ENCODE measurements at regions not wholly inside any gene's neighbourhood (a gene's known extent, or its start where the extent isn't known, plus 50 kb on each side); places are given as distances from the start of the nearest gene placed in this dataset.

DNA sequence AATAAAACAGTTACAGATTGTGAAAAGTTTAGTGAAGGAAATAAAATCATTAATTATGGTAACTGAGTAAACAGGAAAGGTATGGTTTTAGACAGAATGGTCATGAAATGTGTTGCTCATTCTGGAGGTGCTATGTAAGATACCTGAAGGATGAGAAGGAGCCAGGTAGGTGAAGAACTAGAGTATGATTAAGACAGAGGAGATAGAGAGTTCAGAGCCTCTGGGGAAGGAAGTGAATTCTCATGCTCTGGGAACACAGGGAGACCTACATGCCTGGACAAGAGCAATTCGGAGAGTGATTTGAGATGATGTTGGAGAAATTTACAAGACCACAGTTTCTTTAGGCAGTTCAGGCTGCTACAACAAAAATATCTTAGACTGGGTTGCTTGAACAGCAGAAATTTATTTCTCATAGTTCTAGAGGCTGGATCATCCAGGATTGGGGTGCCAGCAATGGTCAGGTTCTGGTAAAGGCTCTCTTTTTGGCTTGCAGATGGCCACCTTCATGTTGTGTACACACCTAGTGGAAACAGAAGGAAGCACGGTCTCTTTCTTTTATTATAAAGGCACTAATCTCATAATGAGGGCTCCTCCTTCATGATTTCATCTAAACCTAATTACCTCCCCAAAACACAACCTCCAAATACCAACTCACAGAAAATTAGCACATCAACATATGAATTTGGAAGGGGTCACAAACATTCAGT lies 1416.1 kb downstream of the PCDH7 start:
- DNase-seq (ENCODE audit: low spot score) = no peak

DNA sequence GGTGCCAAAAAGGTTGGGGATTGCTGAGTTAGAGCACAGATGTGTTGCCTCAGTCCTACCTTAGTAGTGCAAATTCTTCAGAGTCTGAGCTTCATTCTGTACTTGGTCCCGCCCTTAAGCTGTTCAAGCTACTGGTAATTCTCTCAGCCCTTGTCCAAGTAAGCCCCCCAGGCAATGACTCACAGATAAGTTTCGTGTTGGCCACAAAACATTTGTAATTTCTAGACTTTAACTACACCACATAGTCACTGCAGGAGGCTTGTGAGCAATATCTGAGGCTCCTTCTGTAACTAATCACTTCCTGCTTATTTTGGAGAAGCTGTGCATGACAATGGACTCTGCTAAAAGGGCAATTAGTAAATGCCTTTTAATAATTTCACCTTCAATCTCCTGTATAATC lies 1420.5 kb downstream of the PCDH7 start:
- no peak for DNase-seq (ENCODE audit: low spot score)

- DNase-seq (ENCODE audit: low spot score) = no peak
Measured at GRCh38 chr4:32142075-32142474, 1421.9 kb downstream of the PCDH7 start.

DNA sequence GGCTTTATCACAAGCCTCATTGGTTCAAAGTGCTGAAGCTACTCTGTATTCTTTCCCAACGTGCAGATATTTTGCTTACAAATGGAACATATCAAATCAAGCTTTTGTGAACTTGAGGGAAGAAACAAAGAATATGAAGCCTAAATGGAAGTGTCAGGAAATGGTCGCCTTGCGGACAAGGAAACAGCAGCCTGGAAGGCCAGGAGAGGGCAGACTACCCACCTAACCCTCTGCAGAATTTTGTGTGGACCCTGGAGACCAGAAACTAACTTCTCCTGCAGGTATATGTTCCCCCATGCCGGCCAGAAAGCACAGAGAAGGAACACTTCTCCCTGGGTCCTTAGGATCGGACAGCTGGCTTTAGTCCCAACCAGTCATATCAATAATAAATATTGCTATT lies 1425.8 kb downstream of the PCDH7 start:
- DNase-seq (ENCODE audit: low spot score) = no peak

DNA sequence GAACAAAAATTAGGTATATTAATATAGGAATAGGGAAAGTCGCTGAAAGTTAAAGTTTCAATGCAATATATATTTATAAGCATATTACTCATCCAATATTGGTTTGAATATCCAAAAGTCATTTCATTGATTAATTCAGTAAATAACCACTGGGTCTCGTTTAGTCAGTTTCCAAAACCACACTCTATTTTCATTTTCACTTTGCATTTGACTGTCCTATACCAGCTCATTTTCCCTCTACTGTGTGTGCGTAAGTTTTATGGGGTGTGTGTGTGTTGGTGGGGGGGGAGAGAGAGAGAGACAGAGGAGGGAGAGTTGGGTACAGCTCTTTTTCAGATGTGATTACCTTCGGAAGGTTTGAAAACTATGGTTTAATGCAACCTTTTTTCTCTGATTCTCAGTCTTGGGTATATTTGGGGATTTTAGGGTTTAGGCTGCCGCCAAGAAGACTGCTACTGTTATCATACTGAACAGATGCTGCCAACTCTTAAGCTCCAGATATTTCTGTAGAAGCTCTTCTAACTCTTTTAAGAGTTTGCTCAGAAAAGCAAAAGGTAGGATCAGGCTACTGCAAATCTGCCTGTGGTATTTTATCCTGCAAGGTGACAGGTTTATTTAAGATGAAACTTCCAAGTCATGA lies 1427.4 kb downstream of the PCDH7 start:
- DNase-seq (ENCODE audit: low spot score) = no peak

- no peak for DNase-seq (ENCODE audit: low spot score)
Measured at GRCh38 chr4:32148111-32148666, 1428.0 kb downstream of the PCDH7 start.

DNA sequence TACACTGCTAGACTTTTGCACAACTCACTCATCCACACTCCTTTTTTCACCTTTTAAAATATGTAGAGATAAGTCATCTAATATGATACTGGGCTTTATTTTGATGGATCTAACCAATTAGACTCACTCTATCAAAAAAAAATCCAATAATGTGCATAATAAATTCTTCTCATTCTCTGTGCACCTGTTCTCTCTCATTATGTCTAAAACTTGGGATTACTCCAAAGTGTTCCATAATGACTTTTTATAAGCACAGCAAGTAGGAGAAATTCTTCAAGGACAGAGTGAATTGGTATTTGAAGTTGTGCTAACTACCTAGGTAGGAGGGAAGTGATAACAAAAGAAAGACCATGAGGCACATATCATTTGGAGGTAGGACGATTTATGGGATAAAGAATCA lies 1438.8 kb downstream of the PCDH7 start:
- DNase-seq (ENCODE audit: low spot score) = no peak

DNA sequence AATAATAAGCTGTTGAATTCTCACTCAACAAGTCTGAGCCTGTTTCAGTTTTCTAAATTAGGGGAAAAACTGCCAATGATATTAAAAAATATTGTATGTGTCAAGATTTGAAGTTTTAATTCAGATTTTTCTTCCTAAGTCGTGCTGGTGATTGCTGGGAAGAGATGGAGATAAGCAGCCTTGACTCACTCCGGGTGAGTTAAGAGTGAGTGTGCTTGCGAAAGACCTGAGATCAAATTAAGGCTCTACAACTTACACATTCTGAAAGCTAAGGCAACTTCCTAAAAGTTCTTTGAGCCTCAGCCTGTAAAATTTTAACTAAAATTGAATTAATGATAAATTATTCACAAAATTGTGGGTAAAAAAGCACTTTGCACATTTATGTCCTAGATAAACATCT lies 1441.2 kb downstream of the PCDH7 start:
- no peak for DNase-seq (ENCODE audit: low spot score)

DNA sequence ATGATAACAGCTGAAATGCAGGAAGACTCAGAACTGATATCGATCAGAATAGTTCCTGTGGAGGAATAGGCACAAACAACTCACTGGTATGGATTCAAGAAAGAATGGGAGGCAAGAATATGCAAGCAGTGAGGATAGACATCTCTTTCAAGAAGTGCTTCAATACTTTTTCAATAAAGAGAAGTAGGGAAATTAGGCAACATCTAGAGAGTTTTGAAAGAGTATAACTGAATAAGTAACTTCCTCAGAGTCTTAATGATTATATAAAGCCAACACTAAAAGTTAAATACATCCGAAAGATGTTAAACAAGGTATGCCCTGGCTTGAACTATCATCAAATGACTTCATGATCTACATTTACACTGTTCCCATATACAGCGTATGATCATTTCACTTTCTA lies 1443.0 kb downstream of the PCDH7 start:
- DNase-seq (ENCODE audit: low spot score) = no peak

- DNase-seq (ENCODE audit: low spot score) = no peak
Measured at GRCh38 chr4:32169841-32170240, 1449.7 kb downstream of the PCDH7 start.

DNA sequence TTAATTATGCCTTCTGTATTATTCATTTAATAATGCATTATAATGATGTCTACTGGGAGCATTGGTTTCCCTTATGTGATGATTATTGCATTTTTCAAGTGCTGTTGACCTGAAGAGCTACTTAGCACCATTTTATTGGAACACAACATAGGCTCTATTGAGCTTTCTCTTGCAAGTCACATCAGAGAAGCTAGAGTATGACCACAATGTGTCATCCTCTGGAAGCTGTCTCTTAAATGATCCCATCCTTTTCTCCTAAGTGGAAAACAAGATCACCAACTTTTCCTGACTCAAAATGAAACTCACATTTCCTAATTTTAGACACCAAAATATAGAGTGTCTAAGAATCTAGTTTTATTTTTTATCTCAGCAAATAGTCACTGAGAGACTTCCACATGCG lies 1451.9 kb downstream of the PCDH7 start:
- DNase-seq (ENCODE audit: low spot score) = no peak

DNA sequence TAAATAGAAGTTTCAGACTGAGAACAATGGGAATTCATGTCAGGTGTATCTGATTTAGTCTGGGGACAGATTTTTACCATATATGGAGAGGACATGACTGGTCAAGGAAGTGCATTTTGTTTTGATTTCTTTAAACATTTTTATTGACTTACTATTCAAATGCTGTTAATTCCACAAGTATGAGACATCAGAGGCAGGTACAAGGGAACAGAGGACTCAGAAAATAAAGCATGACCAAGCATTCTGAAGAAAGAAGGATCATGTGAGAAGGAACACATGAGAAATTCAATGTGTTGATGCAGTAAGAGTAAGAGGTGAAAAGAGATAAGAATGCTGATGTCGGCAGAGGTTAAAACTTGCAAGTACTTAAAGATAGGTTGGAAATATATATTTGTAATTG lies 1452.6 kb downstream of the PCDH7 start:
- no peak for DNase-seq (ENCODE audit: low spot score)

DNA sequence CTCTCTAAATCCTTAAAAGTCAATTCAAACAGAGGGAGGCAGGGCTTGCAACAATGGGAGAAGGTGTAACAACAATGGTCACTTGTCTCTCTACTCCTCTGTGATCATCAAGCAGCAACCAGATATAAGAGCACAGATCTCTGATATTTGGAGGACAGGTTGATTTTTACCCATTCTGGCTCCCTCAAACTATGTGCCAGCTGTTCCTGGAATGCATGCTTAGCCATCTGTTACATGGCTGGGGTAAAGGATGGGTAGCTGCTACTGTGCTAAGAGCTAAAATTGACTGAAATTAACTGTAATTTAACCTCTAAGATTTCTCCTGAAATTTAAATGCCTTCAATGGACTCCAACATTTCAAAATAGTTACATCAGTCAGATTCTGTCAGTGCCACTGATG lies 1459.9 kb downstream of the PCDH7 start:
- DNase-seq (ENCODE audit: low spot score) = no peak

DNA sequence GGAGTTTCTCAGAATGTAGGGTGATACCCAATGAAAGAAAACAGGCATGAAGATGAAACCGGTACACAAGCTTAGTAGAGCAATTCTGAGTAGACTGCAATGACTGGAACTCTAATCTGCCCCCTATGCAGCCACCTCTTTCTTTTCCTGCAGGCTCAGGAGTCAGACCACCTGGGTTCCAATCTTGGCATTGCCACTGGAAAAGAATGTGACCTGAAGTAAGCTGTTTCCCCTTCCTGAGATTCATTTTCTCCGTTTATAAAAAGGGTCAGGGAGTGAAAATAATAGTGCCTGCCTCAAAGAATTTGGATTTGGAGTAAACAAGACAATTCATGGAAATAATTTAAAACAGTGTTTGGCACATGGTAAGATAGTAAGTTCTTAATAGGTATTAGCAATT lies 1464.0 kb downstream of the PCDH7 start:
- no peak for DNase-seq (ENCODE audit: low spot score)

DNA sequence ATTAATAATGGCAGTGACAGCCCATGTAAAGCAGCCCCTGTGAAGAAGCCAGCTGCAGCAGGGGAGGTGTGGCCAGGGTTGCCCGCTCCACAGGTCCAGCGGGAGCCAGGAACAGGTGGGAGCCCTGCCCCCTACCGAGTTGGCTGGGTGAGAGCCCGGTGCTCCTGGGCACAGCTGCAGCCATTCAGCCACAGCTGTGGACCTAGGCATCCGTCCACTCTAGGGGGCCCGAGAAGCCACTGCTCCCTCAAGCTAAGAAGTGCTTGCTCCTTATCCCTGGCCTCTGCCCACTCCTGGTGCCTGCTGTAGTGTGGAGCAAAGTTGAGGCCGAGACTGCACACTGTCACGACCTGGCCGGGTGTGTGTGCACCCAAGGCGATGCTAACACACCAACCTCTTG lies 1469.0 kb downstream of the PCDH7 start:
- DNase-seq (ENCODE audit: low spot score) = no peak

DNA sequence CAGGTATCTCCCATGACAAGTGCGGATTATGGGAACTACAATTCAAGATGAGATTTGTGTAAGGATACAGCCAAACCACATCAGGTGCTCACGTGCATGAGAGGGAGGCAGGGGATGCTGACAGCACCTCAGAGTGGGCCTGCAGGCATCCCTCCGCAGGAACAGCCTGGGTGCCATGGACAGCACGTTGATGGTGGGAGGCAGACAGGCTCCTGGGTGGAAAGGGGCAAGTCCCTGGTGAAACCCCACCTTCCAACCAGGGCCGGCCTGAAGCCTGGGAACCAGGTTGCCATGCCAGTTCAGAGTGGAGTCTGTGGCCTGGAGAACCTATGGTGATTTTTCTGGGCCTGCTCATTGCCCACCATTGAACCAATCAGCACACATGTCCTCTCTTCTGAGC lies 1469.6 kb downstream of the PCDH7 start:
- no peak for DNase-seq (ENCODE audit: low spot score)

DNA sequence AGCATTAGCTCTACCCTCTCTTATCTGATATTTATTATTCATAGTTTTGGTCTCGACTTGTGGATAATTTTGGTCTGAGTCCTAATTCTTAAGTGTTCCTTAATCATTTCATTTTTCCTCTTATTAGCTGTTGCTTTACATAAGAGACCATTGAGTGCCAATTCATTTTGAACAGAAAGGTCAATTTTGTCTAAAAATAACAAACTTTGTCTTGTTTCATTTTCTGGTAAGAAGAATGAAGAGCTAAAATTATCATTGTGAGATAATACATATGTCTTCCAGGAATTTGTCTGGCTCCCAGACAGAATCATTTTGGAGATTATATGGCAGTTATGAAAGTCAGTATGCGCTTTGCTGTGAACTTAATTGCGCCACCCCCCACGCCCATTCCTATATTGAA lies 1471.8 kb downstream of the PCDH7 start:
- DNase-seq (ENCODE audit: low spot score) = no peak

- no peak for DNase-seq (ENCODE audit: low spot score)
Measured at GRCh38 chr4:32192363-32192762, 1472.2 kb downstream of the PCDH7 start.

DNA sequence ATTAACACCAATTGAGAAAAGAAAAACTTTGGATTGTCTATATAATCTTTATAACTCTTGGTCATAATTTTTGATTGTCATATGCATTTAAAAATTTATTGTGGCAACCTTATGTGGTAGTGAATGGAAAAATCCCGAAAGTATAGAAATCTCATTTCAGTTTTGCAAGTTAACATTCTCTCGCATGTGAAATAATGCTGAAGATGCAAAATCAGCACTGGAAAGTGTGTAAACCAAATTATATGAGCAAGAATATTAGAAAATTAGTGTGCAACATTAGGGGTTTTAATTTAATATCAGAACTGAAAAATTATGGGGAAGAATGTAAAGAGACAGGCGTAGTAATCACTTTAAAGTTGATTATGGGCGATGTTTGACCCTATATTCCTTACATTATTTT lies 1472.8 kb downstream of the PCDH7 start:
- no peak for DNase-seq (ENCODE audit: low spot score)

DNA sequence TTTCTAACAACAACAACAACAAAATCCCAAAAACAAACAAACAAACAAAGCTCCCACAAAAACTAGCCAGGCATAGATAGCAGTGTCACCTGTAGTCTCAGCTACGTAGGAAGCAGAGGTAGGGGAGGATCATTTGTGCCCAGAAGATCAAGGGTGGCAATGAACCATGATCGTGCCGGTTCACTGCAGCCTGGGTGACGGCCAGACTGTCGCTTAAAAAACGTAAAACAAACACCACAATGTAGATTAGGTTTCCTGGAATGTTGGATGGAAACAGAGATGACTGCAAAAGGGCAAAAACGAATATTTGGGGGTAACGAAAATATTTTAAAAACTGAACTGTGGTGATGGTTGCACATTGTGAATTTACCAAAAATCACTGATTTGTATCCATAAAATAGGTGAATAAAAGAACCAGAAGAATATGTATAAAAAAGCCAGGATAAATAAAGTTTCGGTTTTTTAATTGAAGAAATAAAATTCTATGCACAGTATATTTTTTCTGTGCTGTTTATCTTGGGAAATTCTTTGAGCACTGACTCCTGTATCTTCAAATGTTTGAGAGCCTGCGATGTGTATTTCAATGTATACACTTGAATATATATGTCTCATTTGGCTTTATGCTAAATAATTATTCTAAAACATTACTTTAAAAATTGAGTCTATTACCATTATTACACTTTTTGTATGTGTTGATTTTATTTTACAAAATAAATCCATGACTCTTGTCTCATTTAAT lies 1477.0 kb downstream of the PCDH7 start:
- no peak for DNase-seq (ENCODE audit: low spot score)

DNA sequence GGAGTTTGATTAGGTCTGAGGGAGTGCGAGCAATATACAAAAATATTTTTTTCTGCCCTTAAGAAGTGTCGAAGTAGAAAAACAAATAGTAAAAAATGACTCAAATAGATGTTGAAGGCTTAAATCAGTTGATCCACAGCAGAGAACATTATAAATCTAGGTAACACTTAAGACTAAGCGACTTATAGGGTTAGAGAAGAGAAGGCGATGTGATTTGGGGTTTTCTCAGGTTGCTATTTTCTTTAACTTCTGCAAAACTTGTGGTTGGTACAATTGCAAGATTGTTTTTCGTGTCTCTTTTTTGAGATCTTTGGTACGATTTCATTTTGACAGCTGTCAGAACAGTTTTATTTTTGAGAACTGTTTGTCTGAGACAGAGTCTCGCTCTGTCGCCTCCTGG lies 1479.5 kb downstream of the PCDH7 start:
- DNase-seq (ENCODE audit: low spot score) = no peak

DNA sequence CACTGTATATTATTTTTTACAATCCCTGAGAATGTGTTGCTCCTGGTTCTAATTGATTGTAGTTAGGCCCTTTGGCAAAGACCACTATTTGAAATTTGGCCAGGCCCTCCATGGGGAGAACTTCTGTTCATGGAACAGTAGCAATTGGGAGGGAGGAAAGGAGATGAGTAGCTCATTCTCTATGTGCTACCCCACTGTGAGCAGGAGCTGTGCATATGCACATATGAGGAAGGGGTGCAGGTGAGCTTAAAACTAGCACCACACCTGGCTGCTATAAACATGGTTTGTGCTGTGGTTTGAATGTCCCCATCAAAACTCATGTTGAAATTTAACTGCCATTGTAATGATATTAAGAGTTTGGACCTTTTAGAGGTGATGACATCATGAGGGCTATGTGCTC lies 1483.2 kb downstream of the PCDH7 start:
- DNase-seq (ENCODE audit: low spot score) = no peak

DNA sequence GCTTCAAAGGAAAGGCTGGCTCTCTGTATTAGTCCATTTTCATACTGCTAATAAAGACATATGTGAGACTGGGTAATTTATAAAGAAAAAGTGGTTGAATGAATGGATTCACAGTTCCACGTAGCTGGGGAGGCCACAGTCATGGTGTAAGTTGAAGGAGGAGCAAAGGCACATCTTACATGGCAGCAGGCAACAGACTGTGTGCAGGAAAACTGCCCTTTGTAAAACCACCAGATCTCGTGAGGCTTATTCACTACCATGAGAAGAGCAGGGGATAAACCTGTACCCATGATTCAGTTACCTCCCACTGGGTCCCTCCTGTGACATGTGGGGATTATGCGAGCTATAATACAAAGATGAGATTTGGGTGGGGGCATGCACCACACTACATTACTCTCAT lies 1486.6 kb downstream of the PCDH7 start:
- DNase-seq (ENCODE audit: low spot score) = no peak
